Liver (tissue), 7 donors: ENCODE measurements at regions not wholly inside any gene's neighbourhood (a gene's known extent, or its start where the extent isn't known, plus 50 kb on each side); places are given as distances from the start of the nearest gene placed in this dataset.
"Not testable (repeated sequence)": the region's sequence is repeated elsewhere in the genome, so short reads cannot be mapped to it uniquely, and the experiment has no call there.

ENCODE experiments used
- DNase-seq: peaks from one replicate; pipeline ENCODE4 v3.0.0-alpha.2; 2017; ENCODE audit warnings: low spot score
- H3K27ac ChIP-seq, 2 donors: one replicate each; pipeline ENCODE4 v1.7.0; 2013; ENCODE audit warnings: inconsistent platforms in 2 of 2, low read length in 2 of 2, control low read depth in 1 of 2, low read depth in 1 of 2, mild to moderate bottlenecking in 1 of 2
- H3K27me3 ChIP-seq, 4 donors: one replicate each; pipeline versions ENCODE4 v1.6.1 to v1.7.0; 2013; ENCODE audit warnings: low read length in 3 of 4, inconsistent platforms in 1 of 4, mild to moderate bottlenecking in 1 of 4, moderate library complexity in 1 of 4; ENCODE audit not compliant: control insufficient read depth in 4 of 4, insufficient read depth in 4 of 4
- H3K36me3 ChIP-seq, 4 donors: one replicate each; pipeline versions ENCODE4 v1.6.1 to v1.7.0; 2013; ENCODE audit warnings: low read length in 3 of 4, mild to moderate bottlenecking in 3 of 4, low read depth in 1 of 4, moderate library complexity in 1 of 4; ENCODE audit not compliant: control insufficient read depth in 4 of 4, insufficient read depth in 3 of 4
- H3K4me1 ChIP-seq, 4 donors: one replicate each; pipeline versions ENCODE4 v1.6.1 to v1.7.0; 2013; ENCODE audit warnings: low read length in 3 of 4, mild to moderate bottlenecking in 3 of 4, moderate library complexity in 1 of 4; ENCODE audit not compliant: control insufficient read depth in 4 of 4, insufficient read depth in 4 of 4
- H3K4me3 ChIP-seq, 3 donors: one replicate each; pipeline versions ENCODE4 v1.6.1 to v1.7.0; 2013; ENCODE audit warnings: low read length in 3 of 3, control low read depth in 1 of 3, low read depth in 1 of 3, mild to moderate bottlenecking in 1 of 3
- H3K9ac ChIP-seq, 2 donors: one replicate each; pipeline ENCODE4 v1.7.0; 2013; ENCODE audit warnings: low read length in 2 of 2, mild to moderate bottlenecking in 2 of 2, moderate library complexity in 2 of 2, control low read depth in 1 of 2, low read depth in 1 of 2
- H3K9me3 ChIP-seq, 4 donors: one replicate each; pipeline versions ENCODE4 v1.6.1 to v1.7.0; 2013; ENCODE audit warnings: low read length in 3 of 4; ENCODE audit not compliant: control insufficient read depth in 4 of 4
- EGR1 ChIP-seq, 2 donors: IDR thresholded peaks; 2 replicates each; pipeline ENCODE4 v1.6.1; 2016 to 2018; ENCODE audit warnings: antibody characterized with exemption in 2 of 2, low read depth in 2 of 2
- FOXA1 ChIP-seq: IDR thresholded peaks from 2 replicates; pipeline ENCODE4 v1.6.1; 2016; ENCODE audit warnings: antibody characterized with exemption
- FOXA2 ChIP-seq: IDR thresholded peaks from 2 replicates; pipeline ENCODE4 v1.6.1; 2016; ENCODE audit warnings: antibody characterized with exemption
- GABPA ChIP-seq, 2 donors: IDR thresholded peaks in 1 of 2; conservative IDR thresholded peaks in 1 of 2; 2 replicates each; pipeline ENCODE4 v1.6.1; 2016; ENCODE audit warnings: antibody characterized with exemption in 2 of 2, mild to moderate bottlenecking in 1 of 2, moderate library complexity in 1 of 2
- HNF4A ChIP-seq, 2 donors: conservative IDR thresholded peaks; 2 replicates each; pipeline ENCODE4 v1.6.1; 2016; ENCODE audit warnings: antibody characterized with exemption in 2 of 2, mild to moderate bottlenecking in 2 of 2
- JUND ChIP-seq, 2 donors: IDR thresholded peaks; 2 replicates each; pipeline ENCODE4 v1.6.1; 2016; ENCODE audit warnings: antibody characterized with exemption in 2 of 2
- NR2F2 ChIP-seq: IDR thresholded peaks from 2 replicates; pipeline ENCODE4 v1.6.1; 2016; ENCODE audit warnings: antibody characterized with exemption
- RAD21 ChIP-seq, 2 donors: IDR thresholded peaks; 2 replicates each; pipeline ENCODE4 v1.6.1; 2016; ENCODE audit warnings: antibody characterized with exemption in 2 of 2, mild to moderate bottlenecking in 2 of 2
- RXRA ChIP-seq, 2 donors: IDR thresholded peaks; 2 replicates each; pipeline ENCODE4 v1.6.1; 2017 to 2018; ENCODE audit warnings: antibody characterized with exemption in 2 of 2, mild to moderate bottlenecking in 1 of 2
- YY1 ChIP-seq: IDR thresholded peaks from 2 replicates; pipeline ENCODE4 v1.6.1; 2016; ENCODE audit warnings: antibody characterized with exemption, mild to moderate bottlenecking
- WGBS: extraction: QIAGEN DNeasy Blood & Tissue Kit; methylation state at CpG from one replicate; pipeline ENCODE4 v1.1.7; 2013; 5-methylcytosine and 5-hydroxymethylcytosine counted together
- TF ChIP-seq, protein P1 (sequence below): IDR thresholded peaks from 2 replicates; pipeline ENCODE4 v1.6.1; 2016; ENCODE audit warnings: antibody characterized with exemption
- TF ChIP-seq, protein P2 (sequence below): IDR thresholded peaks from 2 replicates; pipeline ENCODE4 v1.6.1; 2016; ENCODE audit warnings: antibody characterized with exemption
- TF ChIP-seq, protein P3 (sequence below): IDR thresholded peaks from 2 replicates; pipeline ENCODE4 v1.6.1; 2016; ENCODE audit warnings: antibody characterized with exemption, mild to moderate bottlenecking
- donor health status: healthy.
- donor health status: healthy.
- donor health status: healthy.
- donor health status: healthy.

DNA sequence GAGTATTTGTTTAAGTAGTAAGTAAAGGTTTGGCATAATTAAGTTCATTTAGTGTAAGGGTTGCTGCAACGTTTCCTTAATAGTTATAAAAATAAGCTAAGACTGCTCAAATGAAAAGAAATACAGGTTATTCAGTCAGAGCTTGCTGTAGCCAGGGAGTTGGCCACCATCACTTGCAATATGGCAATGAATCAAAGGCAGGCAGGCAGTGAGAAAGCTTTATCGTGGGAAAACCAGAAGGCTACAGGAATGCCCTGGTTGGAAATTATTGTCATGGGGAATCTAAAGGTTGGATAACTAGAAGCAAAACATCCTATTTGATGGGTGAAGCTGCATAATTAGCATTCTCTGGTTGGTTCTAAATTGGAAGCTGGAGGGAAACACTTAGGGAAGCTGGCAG is 1286.4 kb upstream of the CDH18 start:
- H3K27ac ChIP-seq, H3K9me3 ChIP-seq, H3K9ac ChIP-seq, H3K4me3 ChIP-seq, H3K36me3 ChIP-seq, DNase-seq, H3K27me3 ChIP-seq, H3K4me1 ChIP-seq: not testable (repeated sequence)
- 42% methylated on average over 2 of the region's 2 CpGs for WGBS

DNA sequence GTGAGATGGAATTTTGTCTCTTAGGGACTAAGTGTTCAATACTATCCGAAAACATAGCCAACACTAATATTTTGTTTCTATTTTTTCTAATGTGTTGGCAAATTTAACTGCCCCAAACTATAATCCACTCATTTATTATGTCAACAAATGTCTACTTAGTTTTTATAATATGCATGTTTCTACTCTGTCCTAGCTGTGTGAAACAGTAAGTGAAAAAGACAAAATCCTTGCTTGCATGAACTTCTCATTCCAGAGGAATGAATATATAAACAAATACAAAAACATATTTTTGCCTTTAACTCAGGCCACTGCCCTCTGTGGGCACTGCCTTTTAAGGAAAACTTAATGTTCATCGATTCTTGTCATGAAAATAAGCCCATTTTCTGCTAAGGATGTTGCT is 1275.4 kb upstream of the CDH18 start:
- no peak overlapping the region for H3K27ac ChIP-seq
- H3K9me3 ChIP-seq: no peaks in the 10 kb centered on the region
- H3K9ac ChIP-seq: no peak overlapping the region
- no peaks in the 10 kb centered on the region for H3K4me1 ChIP-seq
- H3K27me3 ChIP-seq: no peaks in the 10 kb centered on the region
- WGBS: 61% methylated on average over 2 of the region's 2 CpGs
- DNase-seq: no peak
- no peak overlapping the region for H3K4me3 ChIP-seq
- H3K36me3 ChIP-seq: no peaks in the 10 kb centered on the region
- TF ChIP-seq GABPA (IDR thresholded peaks at IDR 0.05 in 1 of 2, conservative IDR thresholded peaks at IDR 0.05 in 1 of 2): no peak
- no peak for TF ChIP-seq NR2F2
- TF ChIP-seq, protein P1, sequence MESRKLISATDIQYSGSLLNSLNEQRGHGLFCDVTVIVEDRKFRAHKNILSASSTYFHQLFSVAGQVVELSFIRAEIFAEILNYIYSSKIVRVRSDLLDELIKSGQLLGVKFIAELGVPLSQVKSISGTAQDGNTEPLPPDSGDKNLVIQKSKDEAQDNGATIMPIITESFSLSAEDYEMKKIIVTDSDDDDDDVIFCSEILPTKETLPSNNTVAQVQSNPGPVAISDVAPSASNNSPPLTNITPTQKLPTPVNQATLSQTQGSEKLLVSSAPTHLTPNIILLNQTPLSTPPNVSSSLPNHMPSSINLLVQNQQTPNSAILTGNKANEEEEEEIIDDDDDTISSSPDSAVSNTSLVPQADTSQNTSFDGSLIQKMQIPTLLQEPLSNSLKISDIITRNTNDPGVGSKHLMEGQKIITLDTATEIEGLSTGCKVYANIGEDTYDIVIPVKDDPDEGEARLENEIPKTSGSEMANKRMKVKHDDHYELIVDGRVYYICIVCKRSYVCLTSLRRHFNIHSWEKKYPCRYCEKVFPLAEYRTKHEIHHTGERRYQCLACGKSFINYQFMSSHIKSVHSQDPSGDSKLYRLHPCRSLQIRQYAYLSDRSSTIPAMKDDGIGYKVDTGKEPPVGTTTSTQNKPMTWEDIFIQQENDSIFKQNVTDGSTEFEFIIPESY: no peak
- no peak for TF ChIP-seq FOXA2
- no peak for TF ChIP-seq YY1
- no peak for TF ChIP-seq FOXA1
- no peak for TF ChIP-seq HNF4A (conservative IDR thresholded peaks at IDR 0.05)
- TF ChIP-seq, protein P2, sequence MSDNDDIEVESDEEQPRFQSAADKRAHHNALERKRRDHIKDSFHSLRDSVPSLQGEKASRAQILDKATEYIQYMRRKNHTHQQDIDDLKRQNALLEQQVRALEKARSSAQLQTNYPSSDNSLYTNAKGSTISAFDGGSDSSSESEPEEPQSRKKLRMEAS: no peak
- TF ChIP-seq EGR1 (IDR thresholded peaks at IDR 0.05; ENCODE audit: low read depth in 2 of 2): no peak
- TF ChIP-seq RAD21 (IDR thresholded peaks at IDR 0.05): no peak
- no peak for TF ChIP-seq RXRA (IDR thresholded peaks at IDR 0.05)

DNA sequence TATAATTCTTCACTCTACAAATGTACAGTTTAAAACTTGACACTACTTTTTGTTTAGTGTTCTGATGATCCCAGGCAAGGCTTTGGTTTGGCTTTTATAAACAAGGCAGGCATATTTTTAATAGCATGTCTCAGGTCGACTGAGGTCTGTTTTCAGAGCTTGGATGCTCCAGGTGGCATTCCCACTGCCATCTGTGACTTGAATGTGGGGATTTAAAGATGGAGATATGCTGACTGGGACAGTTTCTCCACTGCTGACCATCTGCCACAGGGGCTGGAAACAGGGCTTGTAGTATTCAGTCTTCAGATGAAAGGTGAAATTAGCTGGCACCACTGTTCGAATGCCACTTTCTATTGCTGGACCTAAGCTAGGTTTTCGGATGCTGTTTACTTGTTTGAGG is 1266.2 kb upstream of the CDH18 start:
- Histone ChIP-seq H3K9ac (no peak overlapping the region), H3K9me3 (peaks cover 0 to 2% (median 0%) of the 10 kb centered on the region in 4 donors), H3K4me1 (no peaks in the 10 kb centered on the region), H3K27me3 (no peaks in the 10 kb centered on the region), H3K4me3 (no peak overlapping the region), H3K27ac (no peak overlapping the region), H3K36me3 (no peaks in the 10 kb centered on the region)
- TF ChIP-seq GABPA (IDR thresholded peaks at IDR 0.05 in 1 of 2, conservative IDR thresholded peaks at IDR 0.05 in 1 of 2) (no peak), FOXA2 (no peak), JUND (IDR thresholded peaks at IDR 0.05) (no peak), YY1 (no peak)
- TF ChIP-seq, protein P3, sequence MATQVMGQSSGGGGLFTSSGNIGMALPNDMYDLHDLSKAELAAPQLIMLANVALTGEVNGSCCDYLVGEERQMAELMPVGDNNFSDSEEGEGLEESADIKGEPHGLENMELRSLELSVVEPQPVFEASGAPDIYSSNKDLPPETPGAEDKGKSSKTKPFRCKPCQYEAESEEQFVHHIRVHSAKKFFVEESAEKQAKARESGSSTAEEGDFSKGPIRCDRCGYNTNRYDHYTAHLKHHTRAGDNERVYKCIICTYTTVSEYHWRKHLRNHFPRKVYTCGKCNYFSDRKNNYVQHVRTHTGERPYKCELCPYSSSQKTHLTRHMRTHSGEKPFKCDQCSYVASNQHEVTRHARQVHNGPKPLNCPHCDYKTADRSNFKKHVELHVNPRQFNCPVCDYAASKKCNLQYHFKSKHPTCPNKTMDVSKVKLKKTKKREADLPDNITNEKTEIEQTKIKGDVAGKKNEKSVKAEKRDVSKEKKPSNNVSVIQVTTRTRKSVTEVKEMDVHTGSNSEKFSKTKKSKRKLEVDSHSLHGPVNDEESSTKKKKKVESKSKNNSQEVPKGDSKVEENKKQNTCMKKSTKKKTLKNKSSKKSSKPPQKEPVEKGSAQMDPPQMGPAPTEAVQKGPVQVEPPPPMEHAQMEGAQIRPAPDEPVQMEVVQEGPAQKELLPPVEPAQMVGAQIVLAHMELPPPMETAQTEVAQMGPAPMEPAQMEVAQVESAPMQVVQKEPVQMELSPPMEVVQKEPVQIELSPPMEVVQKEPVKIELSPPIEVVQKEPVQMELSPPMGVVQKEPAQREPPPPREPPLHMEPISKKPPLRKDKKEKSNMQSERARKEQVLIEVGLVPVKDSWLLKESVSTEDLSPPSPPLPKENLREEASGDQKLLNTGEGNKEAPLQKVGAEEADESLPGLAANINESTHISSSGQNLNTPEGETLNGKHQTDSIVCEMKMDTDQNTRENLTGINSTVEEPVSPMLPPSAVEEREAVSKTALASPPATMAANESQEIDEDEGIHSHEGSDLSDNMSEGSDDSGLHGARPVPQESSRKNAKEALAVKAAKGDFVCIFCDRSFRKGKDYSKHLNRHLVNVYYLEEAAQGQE: no peak
- DNase-seq: no peak
- 83% methylated on average over 3 of the region's 3 CpGs for WGBS
